ENCODE measurements at regions not wholly inside any gene's neighbourhood (a gene's known extent, or its start where the extent isn't known, plus 50 kb on each side); places are given as distances from the start of the nearest gene placed in this dataset.

DNA sequence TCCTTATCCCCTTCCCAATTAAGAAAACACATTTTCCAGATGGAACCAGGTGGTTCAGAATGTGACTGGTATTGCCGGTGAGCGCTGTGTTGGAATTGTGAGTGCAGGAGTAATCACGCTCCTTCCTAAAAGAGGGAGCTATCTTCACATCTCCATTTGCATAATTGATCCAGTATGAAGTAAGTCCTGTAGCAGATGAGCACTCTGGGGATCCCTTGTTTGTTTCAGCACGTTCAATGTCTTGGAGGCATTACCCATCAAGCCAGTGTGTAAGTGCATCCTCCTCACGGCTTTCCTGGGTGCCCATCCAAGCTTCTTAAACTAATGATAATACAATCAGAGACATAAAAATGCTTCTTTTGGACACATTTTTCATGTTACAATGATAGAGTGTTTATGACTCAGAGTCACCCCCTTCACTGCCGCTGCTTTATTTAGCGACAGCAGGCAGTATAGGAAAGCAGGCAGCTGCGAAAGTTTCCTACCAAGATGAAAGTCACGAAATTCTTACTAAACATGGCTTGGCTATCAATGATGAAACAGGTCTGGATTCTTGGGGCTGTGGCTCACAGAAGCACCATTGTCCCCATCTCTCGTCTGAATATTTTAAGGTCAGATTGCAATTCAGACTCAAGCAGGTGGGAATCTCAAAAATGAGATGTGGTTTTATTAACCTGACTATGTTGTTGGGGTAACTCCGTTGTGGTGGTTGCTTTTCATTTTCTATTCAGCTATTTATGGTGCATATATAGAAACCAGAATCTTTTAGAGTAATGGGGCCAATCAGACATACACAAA lies 346.3 kb upstream of the MDFIC2 start:
- TF ChIP-seq, protein P1, sequence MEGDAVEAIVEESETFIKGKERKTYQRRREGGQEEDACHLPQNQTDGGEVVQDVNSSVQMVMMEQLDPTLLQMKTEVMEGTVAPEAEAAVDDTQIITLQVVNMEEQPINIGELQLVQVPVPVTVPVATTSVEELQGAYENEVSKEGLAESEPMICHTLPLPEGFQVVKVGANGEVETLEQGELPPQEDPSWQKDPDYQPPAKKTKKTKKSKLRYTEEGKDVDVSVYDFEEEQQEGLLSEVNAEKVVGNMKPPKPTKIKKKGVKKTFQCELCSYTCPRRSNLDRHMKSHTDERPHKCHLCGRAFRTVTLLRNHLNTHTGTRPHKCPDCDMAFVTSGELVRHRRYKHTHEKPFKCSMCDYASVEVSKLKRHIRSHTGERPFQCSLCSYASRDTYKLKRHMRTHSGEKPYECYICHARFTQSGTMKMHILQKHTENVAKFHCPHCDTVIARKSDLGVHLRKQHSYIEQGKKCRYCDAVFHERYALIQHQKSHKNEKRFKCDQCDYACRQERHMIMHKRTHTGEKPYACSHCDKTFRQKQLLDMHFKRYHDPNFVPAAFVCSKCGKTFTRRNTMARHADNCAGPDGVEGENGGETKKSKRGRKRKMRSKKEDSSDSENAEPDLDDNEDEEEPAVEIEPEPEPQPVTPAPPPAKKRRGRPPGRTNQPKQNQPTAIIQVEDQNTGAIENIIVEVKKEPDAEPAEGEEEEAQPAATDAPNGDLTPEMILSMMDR (IDR thresholded peaks at IDR 0.05; ENCODE audit: poor library complexity, severe bottlenecking): no peak
- TF ChIP-seq EP300 (conservative IDR thresholded peaks at IDR 0.05; ENCODE audit: poor library complexity, severe bottlenecking): no peak
- no peak for TF ChIP-seq POLR2AphosphoS5 (IDR thresholded peaks at IDR 0.05)
- TF ChIP-seq EZH2 (IDR thresholded peaks at IDR 0.05; ENCODE audit: borderline replicate concordance, insufficient read depth, low read length, poor library complexity, severe bottlenecking): no peak
- TF ChIP-seq, protein P2, sequence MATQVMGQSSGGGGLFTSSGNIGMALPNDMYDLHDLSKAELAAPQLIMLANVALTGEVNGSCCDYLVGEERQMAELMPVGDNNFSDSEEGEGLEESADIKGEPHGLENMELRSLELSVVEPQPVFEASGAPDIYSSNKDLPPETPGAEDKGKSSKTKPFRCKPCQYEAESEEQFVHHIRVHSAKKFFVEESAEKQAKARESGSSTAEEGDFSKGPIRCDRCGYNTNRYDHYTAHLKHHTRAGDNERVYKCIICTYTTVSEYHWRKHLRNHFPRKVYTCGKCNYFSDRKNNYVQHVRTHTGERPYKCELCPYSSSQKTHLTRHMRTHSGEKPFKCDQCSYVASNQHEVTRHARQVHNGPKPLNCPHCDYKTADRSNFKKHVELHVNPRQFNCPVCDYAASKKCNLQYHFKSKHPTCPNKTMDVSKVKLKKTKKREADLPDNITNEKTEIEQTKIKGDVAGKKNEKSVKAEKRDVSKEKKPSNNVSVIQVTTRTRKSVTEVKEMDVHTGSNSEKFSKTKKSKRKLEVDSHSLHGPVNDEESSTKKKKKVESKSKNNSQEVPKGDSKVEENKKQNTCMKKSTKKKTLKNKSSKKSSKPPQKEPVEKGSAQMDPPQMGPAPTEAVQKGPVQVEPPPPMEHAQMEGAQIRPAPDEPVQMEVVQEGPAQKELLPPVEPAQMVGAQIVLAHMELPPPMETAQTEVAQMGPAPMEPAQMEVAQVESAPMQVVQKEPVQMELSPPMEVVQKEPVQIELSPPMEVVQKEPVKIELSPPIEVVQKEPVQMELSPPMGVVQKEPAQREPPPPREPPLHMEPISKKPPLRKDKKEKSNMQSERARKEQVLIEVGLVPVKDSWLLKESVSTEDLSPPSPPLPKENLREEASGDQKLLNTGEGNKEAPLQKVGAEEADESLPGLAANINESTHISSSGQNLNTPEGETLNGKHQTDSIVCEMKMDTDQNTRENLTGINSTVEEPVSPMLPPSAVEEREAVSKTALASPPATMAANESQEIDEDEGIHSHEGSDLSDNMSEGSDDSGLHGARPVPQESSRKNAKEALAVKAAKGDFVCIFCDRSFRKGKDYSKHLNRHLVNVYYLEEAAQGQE (IDR thresholded peaks at IDR 0.05; ENCODE audit: borderline replicate concordance): no peak

All from neural cell (in vitro differentiated cells).